ENCODE measurements at regions not wholly inside any gene's neighbourhood (a gene's known extent, or its start where the extent isn't known, plus 50 kb on each side); places are given as distances from the start of the nearest gene placed in this dataset.
A peak's percentile ranks its signal among the peaks of the same experiment; 100 is the strongest.
"Not testable (repeated sequence)": the region's sequence is repeated elsewhere in the genome, so short reads cannot be mapped to it uniquely, and the experiment has no call there.

DNA sequence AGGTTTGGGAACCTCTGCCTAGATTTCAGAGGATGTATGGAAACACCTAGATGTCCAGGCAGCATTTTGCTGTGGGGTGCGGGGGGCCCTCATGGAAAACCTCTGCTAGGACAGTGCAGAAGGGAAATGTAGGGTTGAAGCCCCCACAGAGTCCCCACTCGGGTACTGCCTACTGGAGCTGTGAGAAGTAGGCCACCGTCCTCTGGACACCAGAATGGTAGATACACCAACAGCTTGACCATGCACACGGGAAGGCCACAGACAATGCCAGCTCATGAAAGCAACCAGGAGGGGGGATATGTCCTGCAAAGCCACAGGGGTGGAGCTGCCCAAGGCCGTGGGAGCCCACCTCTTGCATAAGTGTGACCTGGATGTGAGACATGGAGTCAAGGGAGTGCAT lies 1336.5 kb downstream of the SPATA31A7 start:
- DNase-seq (ENCODE audit: extremely low spot score, insufficient read length, low read depth); FAIRE-seq: not testable (repeated sequence)

DNA sequence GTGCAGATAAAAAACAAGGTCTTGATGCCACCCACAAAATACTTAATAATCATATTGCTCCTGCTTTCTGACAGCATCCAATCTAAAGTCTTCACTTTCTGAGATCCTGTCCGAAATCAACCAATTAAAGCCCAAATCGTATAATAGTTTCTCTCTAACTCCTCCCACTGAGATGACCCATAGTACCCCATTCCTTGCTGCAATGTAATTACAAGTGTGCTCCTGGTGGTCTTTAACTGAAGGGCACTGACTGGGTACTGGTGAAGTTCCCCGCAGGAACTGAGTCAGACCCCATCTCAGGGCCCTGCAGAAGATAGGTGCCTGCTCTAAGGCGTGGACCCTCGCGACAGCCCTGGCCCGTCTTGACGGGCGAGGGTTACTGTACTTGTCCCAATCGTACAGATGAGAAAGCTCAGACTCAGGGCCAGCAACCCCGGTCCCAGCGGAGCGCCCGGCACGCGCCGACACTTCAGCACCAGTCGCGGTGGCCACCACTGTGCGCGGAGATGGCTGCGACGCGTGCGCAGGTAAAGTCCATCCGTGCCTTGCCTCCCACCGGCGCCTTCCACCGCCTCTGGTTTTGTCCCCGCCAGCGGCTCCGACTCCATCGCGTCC lies 1342.4 kb downstream of the SPATA31A7 start:
- DNase-seq (ENCODE audit: extremely low spot score, insufficient read length, low read depth); FAIRE-seq: not testable (repeated sequence)

DNA sequence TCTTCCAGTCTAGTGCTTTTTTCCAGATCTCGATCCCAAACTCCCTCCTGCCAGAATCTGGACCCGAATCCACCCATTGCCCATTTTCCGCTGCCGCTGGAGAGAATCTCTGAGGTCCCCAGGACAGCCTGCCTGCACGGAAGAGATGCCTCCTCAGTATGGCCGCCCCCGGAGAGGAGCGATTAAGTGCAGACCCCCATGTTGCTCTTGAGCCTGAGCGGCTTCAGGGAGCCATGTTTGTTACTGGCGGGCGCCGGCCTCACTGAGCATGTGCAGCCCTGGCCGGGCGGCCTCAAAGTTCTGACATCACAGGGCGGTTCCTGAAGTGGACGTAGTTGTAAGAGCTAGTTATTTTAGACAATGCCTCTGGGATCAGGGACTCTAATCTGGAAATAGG lies 1342.9 kb downstream of the SPATA31A7 start:
- DNase-seq (ENCODE audit: extremely low spot score, insufficient read length, low read depth); FAIRE-seq: not testable (repeated sequence)

DNA sequence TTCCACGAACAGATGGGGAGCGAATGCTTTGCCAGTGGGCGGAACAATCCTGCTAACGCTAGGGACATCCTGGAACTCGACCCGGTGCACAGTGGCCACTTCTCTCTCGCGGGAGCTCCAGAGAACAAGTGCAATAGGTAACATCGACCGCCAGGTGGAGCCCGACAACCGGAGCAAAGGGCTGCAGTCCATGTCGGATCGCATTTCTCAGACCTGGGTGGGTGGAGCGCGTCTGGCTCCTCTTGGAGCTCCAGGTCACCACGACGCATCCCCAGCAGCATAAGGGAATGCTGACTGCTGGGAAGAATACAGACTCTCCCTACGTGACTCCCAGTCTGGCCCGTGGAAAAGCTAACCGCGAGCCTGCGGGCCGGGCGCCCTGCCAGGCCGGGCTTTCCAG lies 1360.7 kb downstream of the SPATA31A7 start:
- FAIRE-seq, result peak; percentile 56
- not testable (repeated sequence) for DNase-seq (ENCODE audit: extremely low spot score, insufficient read length, low read depth)

DNA sequence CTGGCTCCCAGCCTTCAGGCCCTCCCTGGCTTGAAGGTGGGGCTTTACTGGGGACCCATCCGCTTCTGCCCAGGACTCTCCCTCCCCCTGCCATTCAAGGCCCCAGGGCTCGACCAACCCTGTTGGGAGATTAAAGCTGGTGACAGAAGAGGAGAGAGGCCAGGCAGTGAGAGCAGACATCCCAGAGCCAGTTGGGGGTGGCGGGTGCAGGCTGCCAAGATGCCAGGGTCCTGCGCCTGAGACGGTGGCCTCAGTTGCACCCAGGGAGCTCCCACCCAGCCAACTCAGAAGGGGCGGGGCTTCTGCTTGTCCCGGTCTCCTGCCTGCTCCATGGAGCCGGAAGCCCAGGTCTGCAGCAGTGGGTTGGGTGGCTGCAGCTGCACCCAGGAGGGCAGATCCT lies 1370.8 kb downstream of the SPATA31A7 start:
- FAIRE-seq; DNase-seq (ENCODE audit: extremely low spot score, insufficient read length, low read depth): not testable (repeated sequence)

DNA sequence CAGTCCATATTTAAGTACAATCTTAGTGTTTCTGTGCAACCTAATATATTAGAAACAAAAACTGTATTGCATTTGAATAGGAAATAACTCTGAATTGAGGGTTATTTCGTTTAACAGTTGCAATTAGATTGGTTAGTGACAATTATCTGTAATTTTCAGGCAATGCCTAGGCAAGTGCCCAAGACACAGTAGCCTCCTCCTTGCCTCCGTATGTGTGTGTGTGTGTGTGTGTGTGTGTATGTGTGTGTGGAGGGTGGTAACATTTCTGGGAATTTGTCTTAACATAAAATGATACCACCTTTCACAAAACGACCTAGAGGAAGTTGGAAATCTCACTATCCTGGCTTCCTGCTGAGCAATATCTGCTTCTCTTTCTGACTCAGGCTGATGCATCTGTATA lies 1375.3 kb downstream of the SPATA31A7 start:
- not testable (repeated sequence) for DNase-seq (ENCODE audit: extremely low spot score, insufficient read length, low read depth); FAIRE-seq

DNA sequence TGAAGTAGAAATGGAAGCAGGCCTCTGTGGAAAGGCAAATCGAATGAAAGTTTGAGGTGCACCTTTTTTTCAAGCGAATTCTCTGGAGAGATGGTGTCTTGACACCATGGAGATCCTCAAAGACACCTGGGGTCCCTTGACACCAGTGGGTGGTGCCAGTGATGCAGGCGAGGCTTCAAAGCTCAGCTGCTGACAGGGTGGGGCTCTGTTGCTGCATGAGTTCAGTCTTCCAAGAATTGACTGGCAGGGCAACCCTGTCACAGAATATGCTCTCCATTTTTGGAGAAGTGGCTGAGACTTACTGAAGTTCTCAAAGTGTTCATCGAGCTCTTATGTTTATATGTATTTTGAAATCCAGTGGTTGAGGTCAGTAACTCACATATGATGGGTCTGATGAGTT lies 1376.6 kb downstream of the SPATA31A7 start:
- not testable (repeated sequence) for DNase-seq (ENCODE audit: extremely low spot score, insufficient read length, low read depth); FAIRE-seq

DNA sequence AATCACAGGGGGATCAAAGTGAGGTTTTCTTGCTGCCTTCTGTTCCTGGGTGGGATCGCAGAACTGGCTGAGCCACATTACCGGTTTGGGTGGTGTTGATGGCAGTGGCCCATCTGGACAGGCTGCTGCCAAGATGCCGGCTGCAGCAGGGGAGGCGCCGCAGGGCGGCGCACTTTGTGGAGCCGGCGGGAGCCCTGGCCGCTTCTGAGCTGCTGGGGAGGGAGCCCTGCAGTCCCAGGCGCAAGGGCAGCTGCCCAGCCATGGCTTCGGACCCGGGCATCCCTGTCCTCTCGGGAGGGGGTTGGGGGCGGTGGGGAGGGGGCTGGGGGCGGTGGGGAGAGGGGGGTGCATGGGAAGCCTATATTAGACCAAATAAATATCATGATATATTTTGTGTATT lies 1407.3 kb downstream of the SPATA31A7 start:
- DNase-seq (ENCODE audit: extremely low spot score, insufficient read length, low read depth); FAIRE-seq: not testable (repeated sequence)

Measured in GM18507 (cell line).